AG04450 (cell line): ENCODE measurements at regions not wholly inside any gene's neighbourhood (a gene's known extent, or its start where the extent isn't known, plus 50 kb on each side); places are given as distances from the start of the nearest gene placed in this dataset.
A peak's percentile ranks its signal among the peaks of the same experiment; 100 is the strongest.

ENCODE experiments used
- CTCF ChIA-PET: fragments of 300-600, 350-600 bp; formaldehyde crosslinking; extraction: SDS; loops from one replicate; lab custom pipeline; 2022; ENCODE audit warnings: antibody characterized with exemption, inconsistent platforms; lab: Charles Lee
- POLR2A ChIA-PET: fragments of 350-600 bp; formaldehyde crosslinking; extraction: SDS; loops from one replicate; lab custom pipeline; 2021; ENCODE audit warnings: antibody characterized with exemption, inconsistent platforms; lab: Yijun Ruan, JAX
- DNase-seq: peaks from one replicate; pipeline ENCODE4 v3.0.0-alpha.2; 2011; ENCODE audit warnings: low read depth, low spot score
- H3K27ac ChIP-seq: one replicate; pipeline ENCODE4 v1.5.1; 2012; ENCODE audit warnings: low read depth, low read length, control low read depth
- H3K27me3 ChIP-seq: one replicate; pipeline ENCODE4 v1.6.0; 2012; ENCODE audit warnings: low read length; ENCODE audit not compliant: control insufficient read depth, insufficient read depth
- H3K4me3 ChIP-seq: 2 replicates; pipeline ENCODE4 v1.5.1; 2011; ENCODE audit warnings: mild to moderate bottlenecking, low read depth, low read length, control low read depth
- H3K9me3 ChIP-seq: 2 replicates; pipeline ENCODE4 v1.5.1; 2012; ENCODE audit warnings: low read length; ENCODE audit not compliant: control insufficient read depth, insufficient read depth
- CTCF ChIP-seq: IDR thresholded peaks from 2 replicates; pipeline ENCODE4 v1.5.1; 2011; ENCODE audit warnings: low read depth, low read length, control low read depth, inconsistent platforms

GRCh38 chr10:28149746-28150145 is 150.9 kb upstream of the ODAD2 start:
- Histone ChIP-seq H3K9me3 (no peaks in the 10 kb centered on the region), H3K27me3 (no peaks in the 10 kb centered on the region), H3K27ac (no peak overlapping the region), H3K4me3 (no peak overlapping the region)
- ChIA-PET CTCF (interaction anchor here (0.7 to 1.0 kb wide), 2 partner anchors 408 to 592 kb away, joined by 3 read pairs; no protein-coding TSS in a partner anchor), POLR2A (no interaction called here)
- DNase-seq = no peak
- no peak for TF ChIP-seq CTCF

GRCh38 chr10:28147706-28148105 is 148.8 kb upstream of the ODAD2 start:
- ChIA-PET CTCF (interaction anchor here (0.7 kb wide), 1 partner anchor 32 kb away, joined by 4 read pairs; no protein-coding TSS in a partner anchor), POLR2A (no interaction called here)
- Histone ChIP-seq H3K27me3 (no peaks in the 10 kb centered on the region), H3K4me3 (no peak overlapping the region), H3K27ac (no peak overlapping the region), H3K9me3 (no peaks in the 10 kb centered on the region)
- DNase-seq = no peak
- no peak for TF ChIP-seq CTCF

GRCh38 chr10:28139138-28139537 is 140.3 kb upstream of the ODAD2 start:
- no peak overlapping the region for H3K27ac ChIP-seq
- ChIA-PET CTCF (interaction anchor here (1.1 to 1.3 kb wide), 2 partner anchors 39 to 103 kb away, joined by 3 read pairs; no protein-coding TSS in a partner anchor), POLR2A (no interaction called here)
- no peak for TF ChIP-seq CTCF
- no peaks in the 10 kb centered on the region for H3K9me3 ChIP-seq
- no peaks in the 10 kb centered on the region for H3K27me3 ChIP-seq
- no peak for DNase-seq
- H3K4me3 ChIP-seq = no peak overlapping the region

GRCh38 chr10:28137907-28138880 is 139.3 kb upstream of the ODAD2 start:
- no peak overlapping the region for H3K27ac ChIP-seq
- CTCF ChIA-PET = interaction anchor here (2.8 kb wide), 1 partner anchor 396 kb away, joined by 8 read pairs; no protein-coding TSS in a partner anchor
- POLR2A ChIA-PET = no interaction called here
- no peaks in the 10 kb centered on the region for H3K27me3 ChIP-seq
- no peaks in the 10 kb centered on the region; the same call in 1 of the 2 replicates for H3K9me3 ChIP-seq
- no peak for DNase-seq
- no peak for TF ChIP-seq CTCF
- H3K4me3 ChIP-seq = no peak overlapping the region

GRCh38 chr10:28135258-28135657 is 136.4 kb upstream of the ODAD2 start:
- Histone ChIP-seq H3K9me3 (peaks cover 4% of the 10 kb centered on the region), H3K27me3 (no peaks in the 10 kb centered on the region), H3K4me3 (no peak overlapping the region), H3K27ac (no peak overlapping the region)
- DNase-seq = no peak
- ChIA-PET POLR2A (no interaction called here), CTCF (no interaction called here)
- peak; percentile 24; the same call in 1 of the 2 replicates for TF ChIP-seq CTCF
